ENCODE measurements at regions not wholly inside any gene's neighbourhood (a gene's known extent, or its start where the extent isn't known, plus 50 kb on each side); places are given as distances from the start of the nearest gene placed in this dataset.

DNA sequence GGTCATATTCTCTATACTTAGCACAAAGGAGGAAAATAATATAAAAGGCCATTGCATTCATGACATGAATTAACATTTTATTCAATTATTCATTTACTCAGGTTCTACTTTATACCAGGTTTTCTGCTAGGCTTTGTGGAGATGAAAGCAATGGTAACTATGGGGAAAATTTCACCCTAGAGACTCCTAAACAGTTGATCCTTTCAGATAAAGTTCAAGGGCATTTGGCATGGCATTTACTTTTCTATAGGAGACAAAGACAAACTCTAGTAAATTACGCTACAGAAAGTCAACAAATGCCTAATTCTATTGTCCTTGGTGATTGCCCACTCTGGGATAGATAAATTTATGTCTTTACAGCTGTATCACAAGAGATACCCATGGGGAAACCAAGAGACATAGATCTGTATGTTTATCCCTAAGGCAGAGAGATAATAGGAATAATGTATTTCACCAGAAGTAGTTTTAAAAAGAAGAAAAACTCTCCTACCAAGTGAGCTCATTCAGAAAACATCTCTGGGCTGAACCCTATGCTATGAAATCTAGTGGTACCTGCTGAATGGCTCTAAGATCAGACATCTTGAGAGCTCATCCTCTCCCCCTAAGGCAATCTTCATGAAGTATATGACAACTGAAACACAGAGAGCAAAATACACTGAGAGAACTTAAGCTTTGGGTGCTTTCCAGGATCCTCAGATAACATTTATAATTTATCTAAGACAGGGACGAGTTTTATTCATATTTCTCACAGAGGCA, 316.7 kb downstream of the ANTXR2 start:
- no peaks in the 10 kb centered on the region for H3K4me1 ChIP-seq (ENCODE audit: insufficient read depth)
- no peak overlapping the region for H3K4me3 ChIP-seq
- no peaks in the 10 kb centered on the region for H3K9me3 ChIP-seq
- no peaks in the 10 kb centered on the region for H3K27me3 ChIP-seq
- intact Hi-C loops (cut with DNase I): no loop called here
- WGBS, 3 donors: 50 to 56% (median 55%) methylated on average over 2 of the region's 2 CpGs
- no peak for DNase-seq
- H3K27ac ChIP-seq: no peak overlapping the region
- TF ChIP-seq EP300 (IDR thresholded peaks at IDR 0.05) (no peak), POLR2A (IDR thresholded peaks at IDR 0.05) (no peak)
- TF ChIP-seq, protein P1, sequence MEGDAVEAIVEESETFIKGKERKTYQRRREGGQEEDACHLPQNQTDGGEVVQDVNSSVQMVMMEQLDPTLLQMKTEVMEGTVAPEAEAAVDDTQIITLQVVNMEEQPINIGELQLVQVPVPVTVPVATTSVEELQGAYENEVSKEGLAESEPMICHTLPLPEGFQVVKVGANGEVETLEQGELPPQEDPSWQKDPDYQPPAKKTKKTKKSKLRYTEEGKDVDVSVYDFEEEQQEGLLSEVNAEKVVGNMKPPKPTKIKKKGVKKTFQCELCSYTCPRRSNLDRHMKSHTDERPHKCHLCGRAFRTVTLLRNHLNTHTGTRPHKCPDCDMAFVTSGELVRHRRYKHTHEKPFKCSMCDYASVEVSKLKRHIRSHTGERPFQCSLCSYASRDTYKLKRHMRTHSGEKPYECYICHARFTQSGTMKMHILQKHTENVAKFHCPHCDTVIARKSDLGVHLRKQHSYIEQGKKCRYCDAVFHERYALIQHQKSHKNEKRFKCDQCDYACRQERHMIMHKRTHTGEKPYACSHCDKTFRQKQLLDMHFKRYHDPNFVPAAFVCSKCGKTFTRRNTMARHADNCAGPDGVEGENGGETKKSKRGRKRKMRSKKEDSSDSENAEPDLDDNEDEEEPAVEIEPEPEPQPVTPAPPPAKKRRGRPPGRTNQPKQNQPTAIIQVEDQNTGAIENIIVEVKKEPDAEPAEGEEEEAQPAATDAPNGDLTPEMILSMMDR (IDR thresholded peaks at IDR 0.05): no peak
- no peaks in the 10 kb centered on the region for H3K36me3 ChIP-seq

GRCh38 chr4:79748835-79749234, 324.2 kb downstream of the ANTXR2 start:
- Histone ChIP-seq H3K27ac (no peak overlapping the region), H3K4me3 (no peak overlapping the region), H3K4me1 (ENCODE audit: insufficient read depth) (no peaks in the 10 kb centered on the region), H3K27me3 (no peaks in the 10 kb centered on the region), H3K9me3 (no peaks in the 10 kb centered on the region), H3K36me3 (no peaks in the 10 kb centered on the region)
- intact Hi-C loops (cut with DNase I): no loop called here
- no peak for DNase-seq
- WGBS, 3 donors: 88 to 100% (median 92%) methylated on average over 2 of the region's 2 CpGs
- no peak for TF ChIP-seq POLR2A (IDR thresholded peaks at IDR 0.05)
- TF ChIP-seq EP300 (IDR thresholded peaks at IDR 0.05): no peak
- TF ChIP-seq, protein P1 (IDR thresholded peaks at IDR 0.05): no peak

GRCh38 chr4:79747252-79747651, 325.8 kb downstream of the ANTXR2 start:
- intact Hi-C loops (cut with DNase I): no loop called here
- TF ChIP-seq POLR2A (IDR thresholded peaks at IDR 0.05): no peak
- TF ChIP-seq, protein P1 (IDR thresholded peaks at IDR 0.05): no peak
- no peak for TF ChIP-seq EP300 (IDR thresholded peaks at IDR 0.05)
- Histone ChIP-seq H3K27ac (no peak overlapping the region), H3K36me3 (no peaks in the 10 kb centered on the region), H3K9me3 (no peaks in the 10 kb centered on the region), H3K4me1 (ENCODE audit: insufficient read depth) (no peaks in the 10 kb centered on the region), H3K4me3 (no peak overlapping the region), H3K27me3 (no peaks in the 10 kb centered on the region)
- DNase-seq: no peak

DNA sequence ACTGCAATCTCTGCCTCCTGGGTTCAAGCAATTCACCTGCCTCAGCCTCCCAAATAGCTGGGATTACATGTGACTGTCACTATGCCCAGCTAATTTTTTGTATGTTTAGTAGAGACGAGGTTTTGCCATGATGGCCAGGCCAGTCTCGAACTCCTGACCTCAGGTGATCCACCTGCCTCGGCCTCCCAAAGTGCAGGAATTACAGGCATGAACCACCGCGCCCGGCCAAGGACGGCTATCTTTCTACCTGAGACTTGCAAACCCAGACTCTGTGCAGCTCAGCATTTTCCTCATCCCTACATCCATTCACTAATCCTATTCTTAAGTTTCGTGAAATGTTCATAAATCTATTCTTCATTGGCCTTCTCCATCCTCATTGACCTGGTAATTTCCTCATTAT, 330.0 kb downstream of the ANTXR2 start:
- no peak for TF ChIP-seq POLR2A (IDR thresholded peaks at IDR 0.05)
- TF ChIP-seq EP300 (IDR thresholded peaks at IDR 0.05): no peak
- TF ChIP-seq, protein P1 (IDR thresholded peaks at IDR 0.05): no peak
- no peaks in the 10 kb centered on the region for H3K36me3 ChIP-seq
- no peaks in the 10 kb centered on the region for H3K27me3 ChIP-seq
- H3K9me3 ChIP-seq: no peaks in the 10 kb centered on the region
- intact Hi-C loops (cut with DNase I): no loop called here
- no peak for DNase-seq
- WGBS, 3 donors: 97 to 98% (median 97%) methylated on average over 8 of the region's 8 CpGs
- no peak overlapping the region for H3K4me3 ChIP-seq
- H3K4me1 ChIP-seq (ENCODE audit: insufficient read depth): no peaks in the 10 kb centered on the region
- no peak overlapping the region for H3K27ac ChIP-seq

Data from ovary (tissue), 7 donors.